IMR-90 (cell line): ENCODE measurements at regions not wholly inside any gene's neighbourhood (a gene's known extent, or its start where the extent isn't known, plus 50 kb on each side); places are given as distances from the start of the nearest gene placed in this dataset.
A peak's percentile ranks its signal among the peaks of the same experiment; 100 is the strongest.

Experiments
- ATAC-seq: fragments of 200-7000 bp; cut with Tn5 transposase; 2 replicates; pipeline ENCODE4 v1.9.1; 2020; ENCODE audit warnings: low read depth, mild to moderate bottlenecking, moderate library complexity
- BruUV-seq: library from RNA; stranded (reverse); fragments of 400-500 nt; replicated peaks from 2 replicates; lab custom pipeline; 2021; lab: Mats Ljungman, UMichigan
- CTCF ChIA-PET: fragments of 300-600 bp; formaldehyde crosslinking; extraction: SDS; loops from one replicate; lab custom pipeline; 2021; ENCODE audit warnings: antibody characterized with exemption; lab: Yijun Ruan, JAX
- POLR2A ChIA-PET: fragments of 300-600 bp; sonication (Branson Sonifier 250); formaldehyde crosslinking; loops from one replicate; lab custom pipeline; 2022; ENCODE audit warnings: antibody characterized with exemption; ENCODE audit not compliant: unreplicated experiment; lab: Charles Lee
- DNase-seq: peaks from one replicate; pipeline ENCODE4 v3.0.0; 2013
- H2AFZ ChIP-seq: replicated peaks from 2 replicates; pipeline ENCODE3; 2013; ENCODE audit warnings: low read length, mild to moderate bottlenecking; ENCODE audit not compliant: poor library complexity
- H2AK5ac ChIP-seq: 2 replicates; pipeline ENCODE4 v1.6.1; 2013; ENCODE audit warnings: low read depth, low read length, inconsistent platforms
- H2AK9ac ChIP-seq: replicated peaks from 2 replicates; pipeline ENCODE3; 2013; ENCODE audit warnings: mild to moderate bottlenecking, low read depth, low read length, moderate library complexity; ENCODE audit not compliant: poor library complexity
- H2BK120ac ChIP-seq: 2 replicates; pipeline ENCODE4 v1.6.1; 2013; ENCODE audit warnings: low read depth, low read length, inconsistent platforms
- H2BK15ac ChIP-seq: 3 replicates; pipeline ENCODE4 v1.6.1; 2013; ENCODE audit warnings: low read depth, low read length, inconsistent platforms
- H2BK20ac ChIP-seq: 2 replicates; pipeline ENCODE4 v1.6.1; 2013; ENCODE audit warnings: low read depth, mild to moderate bottlenecking, inconsistent platforms, low read length, moderate library complexity
- H2BK5ac ChIP-seq: 2 replicates; pipeline ENCODE4 v1.6.1; 2013; ENCODE audit warnings: mild to moderate bottlenecking, low read depth, low read length, inconsistent platforms; ENCODE audit not compliant: poor library complexity, severe bottlenecking
- H3K14ac ChIP-seq: replicated peaks from 2 replicates; pipeline ENCODE4 v1.6.1; 2013; ENCODE audit warnings: low read depth, low read length, inconsistent platforms
- H3K18ac ChIP-seq: 2 replicates; pipeline ENCODE4 v1.6.1; 2013; ENCODE audit warnings: low read depth, low read length, control low read depth
- H3K23ac ChIP-seq: 2 replicates; pipeline ENCODE4 v1.6.1; 2013; ENCODE audit warnings: low read depth, low read length, inconsistent platforms
- H3K27ac ChIP-seq: 2 replicates; pipeline ENCODE4 v1.5.1; 2013; ENCODE audit warnings: mild to moderate bottlenecking, control low read depth, low read length; ENCODE audit not compliant: insufficient read depth
- H3K27me3 ChIP-seq: 2 replicates; pipeline ENCODE4 v1.6.1; 2013; ENCODE audit warnings: low read length; ENCODE audit not compliant: control insufficient read depth, insufficient read depth
- H3K36me3 ChIP-seq: 2 replicates; pipeline ENCODE4 v1.6.1; 2013; ENCODE audit warnings: low read length, mixed read lengths; ENCODE audit not compliant: control insufficient read depth, insufficient read depth
- H3K4ac ChIP-seq: 2 replicates; pipeline ENCODE4 v1.6.1; 2013; ENCODE audit warnings: low read depth, low read length, inconsistent platforms
- H3K4me1 ChIP-seq: 2 replicates; pipeline ENCODE4 v1.6.1; 2013; ENCODE audit warnings: low read length, mixed read lengths; ENCODE audit not compliant: control insufficient read depth, insufficient read depth
- H3K4me2 ChIP-seq: 2 replicates; pipeline ENCODE4 v1.6.1; 2013; ENCODE audit warnings: low read depth, mild to moderate bottlenecking, control low read depth, low read length, moderate library complexity
- H3K4me3 ChIP-seq: 2 replicates; pipeline ENCODE4 v1.5.1; 2013; ENCODE audit warnings: low read depth, mild to moderate bottlenecking, control low read depth, low read length, moderate library complexity; ENCODE audit not compliant: insufficient read depth
- H3K56ac ChIP-seq: 2 replicates; pipeline ENCODE4 v1.6.1; 2013; ENCODE audit warnings: low read length, inconsistent platforms; ENCODE audit not compliant: insufficient read depth; ENCODE audit errors: extremely low read depth
- H3K79me1 ChIP-seq, 2 experiments: 2 replicates each; pipeline ENCODE4 v1.6.1; 2013; ENCODE audit warnings: low read length in 2 of 2, inconsistent platforms in 1 of 2, low read depth in 1 of 2
- H3K9ac ChIP-seq: 2 replicates; pipeline ENCODE4 v1.6.1; 2013; ENCODE audit warnings: low read depth, low read length, control low read depth
- H3K9me1 ChIP-seq: 2 replicates; pipeline ENCODE4 v1.6.1; 2013; ENCODE audit warnings: low read length, inconsistent platforms; ENCODE audit not compliant: insufficient read depth
- H3K9me3 ChIP-seq: 2 replicates; pipeline ENCODE4 v1.6.1; 2013; ENCODE audit warnings: low read length; ENCODE audit not compliant: control insufficient read depth, insufficient read depth
- H4K20me1 ChIP-seq: 2 replicates; pipeline ENCODE4 v1.6.1; 2013; ENCODE audit warnings: low read length, inconsistent platforms; ENCODE audit not compliant: insufficient read depth
- H4K5ac ChIP-seq: 2 replicates; pipeline ENCODE4 v1.6.1; 2013; ENCODE audit warnings: mild to moderate bottlenecking, low read depth, low read length, control low read depth
- H4K8ac ChIP-seq, 2 experiments: 2 replicates each; pipeline ENCODE4 v1.6.1; 2013; ENCODE audit warnings: low read depth in 2 of 2, low read length in 2 of 2, control low read depth in 1 of 2, inconsistent platforms in 1 of 2
- H4K91ac ChIP-seq: 2 replicates; pipeline ENCODE4 v1.6.1; 2013; ENCODE audit warnings: low read depth, low read length, inconsistent platforms; ENCODE audit not compliant: insufficient read depth
- CEBPB ChIP-seq: IDR thresholded peaks from 2 replicates; pipeline ENCODE4 v1.6.1; 2012; ENCODE audit warnings: low read depth, low read length, improper control_type of control experiment
- CHD1 ChIP-seq: IDR thresholded peaks from 2 replicates; pipeline ENCODE4 v1.6.1; 2012; ENCODE audit warnings: low read depth, low read length, improper control_type of control experiment
- FOS ChIP-seq: fragments of 150-350 bp; IDR thresholded peaks from 2 replicates; pipeline ENCODE4 v1.6.1; 2016; ENCODE audit warnings: low read depth, low read length
- MAFK ChIP-seq: IDR thresholded peaks from 2 replicates; pipeline ENCODE4 v1.6.1; 2012; ENCODE audit warnings: low read depth, low read length, improper control_type of control experiment
- MXI1 ChIP-seq: IDR thresholded peaks from 2 replicates; pipeline ENCODE4 v1.6.1; 2012; ENCODE audit warnings: low read depth, mild to moderate bottlenecking, low read length, moderate library complexity, borderline replicate concordance
- NFE2L2 ChIP-seq: fragments of 150-350 bp; IDR thresholded peaks from 2 replicates; pipeline ENCODE4 v1.6.1; 2016; ENCODE audit warnings: low read depth, mild to moderate bottlenecking, low read length
- RAD21 ChIP-seq: IDR thresholded peaks from 2 replicates; pipeline ENCODE4 v1.6.1; 2012; ENCODE audit warnings: low read length, improper control_type of control experiment
- RFX5 ChIP-seq: IDR thresholded peaks from 2 replicates; pipeline ENCODE4 v1.8.0; 2012; ENCODE audit warnings: low read depth, mild to moderate bottlenecking, low read length, moderate library complexity
- USF2 ChIP-seq: fragments of 150-350 bp; IDR thresholded peaks from 2 replicates; pipeline ENCODE4 v1.6.1; 2017; ENCODE audit warnings: mild to moderate bottlenecking, antibody characterized with exemption, low read length, low read depth
- WGBS, 2 experiments: methylation state at CpG; one replicate each; pipeline versions ENCODE4 v1.1.5 to v1.1.7; 2013; ENCODE audit warnings: missing lambda C conversion rate in 2 of 2; ENCODE audit not compliant: insufficient read length in 1 of 2; ENCODE audit errors: extremely low coverage in 2 of 2; 5-methylcytosine and 5-hydroxymethylcytosine counted together
- dilution Hi-C: fragments of 300-500 bp; cut with HindIII; formaldehyde crosslinking; loops from one replicate; pipeline ENCODE4 v1.14.3; 2018; ENCODE audit warnings: low sequenced_read_pairs; ENCODE audit not compliant: unreplicated experiment
- in situ Hi-C: fragments of 300-500 bp; cut with MboI; formaldehyde crosslinking; loops from 3 replicates; pipeline ENCODE4 v1.14.3; 2019; ENCODE audit warnings: low sequenced_read_pairs, inconsistent platforms, mixed read lengths
- intact Hi-C: fragments of 100-400 bp; cut with micrococcal nuclease; formaldehyde crosslinking; loops from 2 replicates; pipeline ENCODE4 v1.10.0; 2022
- TF ChIP-seq, protein P1 (sequence below): fragments of 150-350 bp; IDR thresholded peaks from 2 replicates; pipeline ENCODE4 v1.6.1; 2016; ENCODE audit warnings: low read depth, mild to moderate bottlenecking, low read length, moderate library complexity, borderline replicate concordance

DNA sequence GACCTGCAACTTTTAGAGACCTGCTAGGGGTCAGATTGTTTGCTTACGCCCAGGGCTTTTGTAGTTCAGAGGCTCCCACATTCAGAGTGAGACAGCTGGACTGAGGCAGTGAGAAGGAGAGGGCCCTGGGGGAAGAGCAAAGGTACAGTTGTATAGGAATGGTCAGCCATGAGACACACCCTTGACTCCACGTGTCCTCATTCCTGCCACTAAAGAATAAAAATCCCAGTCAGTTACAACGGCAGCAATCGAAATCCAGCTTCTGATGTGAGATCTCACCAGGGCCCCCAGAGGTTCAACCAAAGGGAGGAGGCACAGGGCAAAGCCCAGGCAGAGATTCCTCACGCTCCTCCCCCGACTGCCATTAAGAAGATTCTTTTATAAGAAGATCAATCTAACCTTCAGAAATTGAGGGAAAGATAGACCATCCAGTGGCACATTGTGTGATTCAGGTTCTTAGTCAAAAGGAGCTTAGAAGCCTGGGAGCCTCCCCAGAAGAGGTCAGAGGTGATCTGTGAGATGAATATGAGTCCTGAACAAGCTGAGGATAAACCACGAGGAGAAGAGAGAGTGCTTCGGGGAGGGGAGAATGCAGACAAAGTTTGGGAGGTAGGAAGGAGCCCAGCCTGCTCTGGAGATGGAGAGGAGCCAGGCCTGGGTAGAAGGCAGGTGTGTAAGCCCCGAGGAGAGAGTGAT is 317.0 kb downstream of the CYP26B1 start:
- Histone ChIP-seq H3K27me3 (no peaks in the 10 kb centered on the region), H4K20me1 (no peaks in the 10 kb centered on the region), H3K9me3 (peaks cover 5% of the 10 kb centered on the region), H2BK120ac (peak overlapping the region; percentile 56; the same call in 1 of the 2 replicates), H2AFZ (peak overlapping the region; percentile 69), H3K79me1 (no peaks in the 10 kb centered on the region), H3K23ac (no peak overlapping the region), H4K5ac (peak overlapping the region; percentile 45; the same call in 1 of the 2 replicates), H2BK5ac (peak overlapping the region; percentile 67), H2BK15ac (0 out of 3 replicates have a peak overlapping the region, but pooled peaks have one; percentile 40), H3K4ac (peak overlapping the region; percentile 55), H3K4me1 (peaks cover 9% of the 10 kb centered on the region), H3K9me1 (no peaks in the 10 kb centered on the region), H3K4me2 (0 out of 2 replicates have a peak overlapping the region, but pooled peaks have one; percentile 24), H4K8ac (peak overlapping the region; percentile 56 to 62; a peak in 3 of 4 replicates), H3K4me3 (no peak overlapping the region), H2BK20ac (peak overlapping the region; percentile 27), H2AK5ac (peak overlapping the region; percentile 48; the same call in 1 of the 2 replicates), H3K18ac (peak overlapping the region; percentile 49; the same call in 1 of the 2 replicates), H4K91ac (peak overlapping the region; percentile 58), H2AK9ac (no peak overlapping the region), H3K56ac (no peak overlapping the region), H3K27ac (peak overlapping the region; percentile 27), H3K14ac (peak overlapping the region; percentile 4; the same call in 1 of the 2 replicates), H3K36me3 (no peaks in the 10 kb centered on the region), H3K9ac (0 out of 2 replicates have a peak overlapping the region, but pooled peaks have one; percentile 13)
- 29% methylated on average over 1 of the region's 9 CpGs; no CpG with 5 or more reads in 1 of the 2 experiments for WGBS, 2 experiments
- in situ Hi-C loops = no loop called here
- ChIA-PET CTCF (interaction anchor here (0.5 kb wide), 1 partner anchor 844 kb away, joined by 3 read pairs; no protein-coding TSS in a partner anchor), POLR2A (no interaction called here)
- dilution Hi-C loops = no loop called here
- DNase-seq = peak; percentile 34
- no TSS peak for BruUV-seq
- intact Hi-C loops = no loop called here
- peak; percentile 24; the same call in 1 of the 2 replicates for ATAC-seq
- TF ChIP-seq MAFK (no peak), RFX5 (no peak), NFE2L2 (no peak), FOS (no peak), CEBPB (no peak), MXI1 (no peak), CHD1 (no peak), RAD21 (no peak), USF2 (no peak)
- TF ChIP-seq, protein P1, sequence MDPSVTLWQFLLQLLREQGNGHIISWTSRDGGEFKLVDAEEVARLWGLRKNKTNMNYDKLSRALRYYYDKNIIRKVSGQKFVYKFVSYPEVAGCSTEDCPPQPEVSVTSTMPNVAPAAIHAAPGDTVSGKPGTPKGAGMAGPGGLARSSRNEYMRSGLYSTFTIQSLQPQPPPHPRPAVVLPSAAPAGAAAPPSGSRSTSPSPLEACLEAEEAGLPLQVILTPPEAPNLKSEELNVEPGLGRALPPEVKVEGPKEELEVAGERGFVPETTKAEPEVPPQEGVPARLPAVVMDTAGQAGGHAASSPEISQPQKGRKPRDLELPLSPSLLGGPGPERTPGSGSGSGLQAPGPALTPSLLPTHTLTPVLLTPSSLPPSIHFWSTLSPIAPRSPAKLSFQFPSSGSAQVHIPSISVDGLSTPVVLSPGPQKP = no peak
